ENCODE measurements at regions not wholly inside any gene's neighbourhood (a gene's known extent, or its start where the extent isn't known, plus 50 kb on each side); places are given as distances from the start of the nearest gene placed in this dataset.
A peak's percentile ranks its signal among the peaks of the same experiment; 100 is the strongest.

- no peak overlapping the region for H3K27ac ChIP-seq
- no peak overlapping the region for H3K4me2 ChIP-seq
- H3K4me1 ChIP-seq (ENCODE audit: insufficient read depth), result peaks cover 28% of the 10 kb centered on the region
- peaks cover 6% of the 10 kb centered on the region for H3K79me2 ChIP-seq
- 100% methylated on average over 1 of the region's 1 CpG for WGBS (ENCODE audit: low lambda C conversion rate, missing lambda C conversion rate)
- no peaks in the 10 kb centered on the region for H3K9me2 ChIP-seq (replicated peaks; ENCODE audit: insufficient read depth)
- no peaks in the 10 kb centered on the region for H3K36me3 ChIP-seq (replicated peaks; ENCODE audit: insufficient read depth, low read depth)
- no peaks in the 10 kb centered on the region for H3K9me3 ChIP-seq (ENCODE audit: low read depth)
- H3K4me3 ChIP-seq, result no peak overlapping the region
- no peaks in the 10 kb centered on the region for H4K20me1 ChIP-seq (ENCODE audit: insufficient read depth, poor library complexity, severe bottlenecking)
- no peak for DNase-seq (ENCODE audit: low spot score)
- no peak overlapping the region for H2AFZ ChIP-seq
- no peaks in the 10 kb centered on the region for H3K27me3 ChIP-seq
- no peak for TF ChIP-seq CTCF (IDR thresholded peaks at IDR 0.05; ENCODE audit: poor library complexity)
- TF ChIP-seq EZH2 (IDR thresholded peaks at IDR 0.05; ENCODE audit: borderline replicate concordance), result no peak
- TF ChIP-seq EZH2phosphoT487 (IDR thresholded peaks at IDR 0.05; ENCODE audit: low read depth, severe bottlenecking, unreplicated experiment), result no peak
Measured at GRCh38 chr4:30842142-30842541, 122.0 kb downstream of the PCDH7 start.

- H2AFZ ChIP-seq, result no peak overlapping the region
- H3K4me3 ChIP-seq, result no peak overlapping the region
- peaks cover 6% of the 10 kb centered on the region for H3K79me2 ChIP-seq
- no peaks in the 10 kb centered on the region for H3K9me3 ChIP-seq (ENCODE audit: low read depth)
- H3K27ac ChIP-seq, result no peak overlapping the region
- H3K4me2 ChIP-seq, result no peak overlapping the region
- no peaks in the 10 kb centered on the region for H3K27me3 ChIP-seq
- TF ChIP-seq EZH2phosphoT487 (IDR thresholded peaks at IDR 0.05; ENCODE audit: low read depth, severe bottlenecking, unreplicated experiment) (no peak), EZH2 (IDR thresholded peaks at IDR 0.05; ENCODE audit: borderline replicate concordance) (no peak), CTCF (IDR thresholded peaks at IDR 0.05; ENCODE audit: poor library complexity) (no peak)
- no peaks in the 10 kb centered on the region for H4K20me1 ChIP-seq (ENCODE audit: insufficient read depth, poor library complexity, severe bottlenecking)
- H3K4me1 ChIP-seq (ENCODE audit: insufficient read depth), result peaks cover 26% of the 10 kb centered on the region
- H3K36me3 ChIP-seq (replicated peaks; ENCODE audit: insufficient read depth, low read depth), result no peaks in the 10 kb centered on the region
- WGBS (ENCODE audit: low lambda C conversion rate, missing lambda C conversion rate), result 68% methylated on average over 6 of the region's 6 CpGs
- DNase-seq (ENCODE audit: low spot score), result no peak
- H3K9me2 ChIP-seq (replicated peaks; ENCODE audit: insufficient read depth), result no peaks in the 10 kb centered on the region
Measured at GRCh38 chr4:30842689-30843088, 122.5 kb downstream of the PCDH7 start.

GRCh38 chr4:30844861-30845582 is 124.9 kb downstream of the PCDH7 start:
- no peak overlapping the region for H2AFZ ChIP-seq
- no peak for DNase-seq (ENCODE audit: low spot score)
- H3K79me2 ChIP-seq, result peaks cover 6% of the 10 kb centered on the region
- WGBS (ENCODE audit: low lambda C conversion rate, missing lambda C conversion rate), result 61% methylated on average over 3 of the region's 3 CpGs
- no peak overlapping the region for H3K4me3 ChIP-seq
- TF ChIP-seq EZH2phosphoT487 (IDR thresholded peaks at IDR 0.05; ENCODE audit: low read depth, severe bottlenecking, unreplicated experiment), result no peak
- TF ChIP-seq EZH2 (IDR thresholded peaks at IDR 0.05; ENCODE audit: borderline replicate concordance), result no peak
- TF ChIP-seq CTCF (IDR thresholded peaks at IDR 0.05; ENCODE audit: poor library complexity), result no peak
- H3K9me3 ChIP-seq (ENCODE audit: low read depth), result no peaks in the 10 kb centered on the region
- H3K9me2 ChIP-seq (replicated peaks; ENCODE audit: insufficient read depth), result no peaks in the 10 kb centered on the region
- peaks cover 24% of the 10 kb centered on the region for H3K4me1 ChIP-seq (ENCODE audit: insufficient read depth)
- H4K20me1 ChIP-seq (ENCODE audit: insufficient read depth, poor library complexity, severe bottlenecking), result no peaks in the 10 kb centered on the region
- no peak overlapping the region for H3K27ac ChIP-seq
- H3K27me3 ChIP-seq, result no peaks in the 10 kb centered on the region
- peak overlapping the region; percentile 17 for H3K4me2 ChIP-seq
- no peaks in the 10 kb centered on the region for H3K36me3 ChIP-seq (replicated peaks; ENCODE audit: insufficient read depth, low read depth)
